HG03097 (cell line): ENCODE measurements at regions not wholly inside any gene's neighbourhood (a gene's known extent, or its start where the extent isn't known, plus 50 kb on each side); places are given as distances from the start of the nearest gene placed in this dataset.
"Not testable (repeated sequence)": the region's sequence is repeated elsewhere in the genome, so short reads cannot be mapped to it uniquely, and the experiment has no call there.

Source experiments
- ATAC-seq: cut with Tn5 transposase; IDR thresholded peaks from one replicate; pipeline ENCODE4 v1.9.1; 2021; ENCODE audit not compliant: unreplicated experiment, low FRiP score

GRCh38 chr9:86586144-86586494 lies 231.9 kb upstream of the TUT7 start:
- ATAC-seq: no peak

GRCh38 chr9:86585422-86586143 lies 231.4 kb upstream of the TUT7 start:
- no peak for ATAC-seq

- ATAC-seq: no peak
Measured at GRCh38 chr9:86580688-86581087, 226.5 kb upstream of the TUT7 start.

- no peak for ATAC-seq
Measured at GRCh38 chr9:86578722-86579121, 224.5 kb upstream of the TUT7 start.

- ATAC-seq: no peak
Measured at GRCh38 chr9:86577420-86578333, 223.5 kb upstream of the TUT7 start.

GRCh38 chr9:86575825-86576525 lies 221.8 kb upstream of the TUT7 start:
- no peak for ATAC-seq

GRCh38 chr9:86575137-86575536 lies 220.9 kb upstream of the TUT7 start:
- no peak for ATAC-seq

- no peak for ATAC-seq
Measured at GRCh38 chr9:86573886-86574285, 219.7 kb upstream of the TUT7 start.

- no peak for ATAC-seq
Measured at GRCh38 chr9:86572904-86573303, 218.7 kb upstream of the TUT7 start.

- not testable (repeated sequence) for ATAC-seq
Measured at GRCh38 chr9:86565603-86566002, 211.4 kb upstream of the TUT7 start.

- no peak for ATAC-seq
Measured at GRCh38 chr9:86563936-86564335, 209.7 kb upstream of the TUT7 start.

- ATAC-seq: no peak
Measured at GRCh38 chr9:86563350-86563749, 209.1 kb upstream of the TUT7 start.

- ATAC-seq: no peak
Measured at GRCh38 chr9:86562691-86563090, 208.5 kb upstream of the TUT7 start.

GRCh38 chr9:86557918-86558317 lies 203.7 kb upstream of the TUT7 start:
- no peak for ATAC-seq

- ATAC-seq: no peak
Measured at GRCh38 chr9:86557063-86557766, 203.0 kb upstream of the TUT7 start.

- ATAC-seq: no peak
Measured at GRCh38 chr9:86555661-86556060, 201.5 kb upstream of the TUT7 start.

GRCh38 chr9:86550401-86550800 lies 196.2 kb upstream of the TUT7 start:
- ATAC-seq: no peak

GRCh38 chr9:86549920-86550319 lies 195.7 kb upstream of the TUT7 start:
- no peak for ATAC-seq

GRCh38 chr9:86549401-86549811 lies 195.2 kb upstream of the TUT7 start:
- no peak for ATAC-seq

GRCh38 chr9:86548220-86548619 lies 194.0 kb upstream of the TUT7 start:
- ATAC-seq: no peak

GRCh38 chr9:86547571-86547970 lies 193.4 kb upstream of the TUT7 start:
- ATAC-seq: no peak
